ENCODE measurements at regions not wholly inside any gene's neighbourhood (a gene's known extent, or its start where the extent isn't known, plus 50 kb on each side); places are given as distances from the start of the nearest gene placed in this dataset.

DNA sequence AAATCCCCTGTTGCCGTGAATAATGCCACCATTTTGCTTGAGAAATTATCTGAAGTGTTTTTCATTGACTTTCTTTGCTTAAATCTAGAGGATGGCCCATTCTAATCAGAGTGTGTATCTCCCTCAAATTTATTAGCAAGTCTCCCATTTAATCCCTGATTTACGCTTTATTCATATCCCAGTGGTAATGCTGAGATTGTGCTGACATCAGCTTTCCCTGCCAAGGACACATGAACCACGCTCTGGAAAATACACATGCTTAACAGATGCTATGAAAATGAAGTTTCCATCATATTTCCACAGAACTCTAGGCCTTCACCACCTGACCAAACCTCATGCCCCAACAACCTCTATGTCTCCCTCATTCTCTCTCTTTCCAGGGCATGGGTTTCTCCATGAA, 545.4 kb downstream of the TUSC7 start (continued):
- TF ChIP-seq, protein P1, sequence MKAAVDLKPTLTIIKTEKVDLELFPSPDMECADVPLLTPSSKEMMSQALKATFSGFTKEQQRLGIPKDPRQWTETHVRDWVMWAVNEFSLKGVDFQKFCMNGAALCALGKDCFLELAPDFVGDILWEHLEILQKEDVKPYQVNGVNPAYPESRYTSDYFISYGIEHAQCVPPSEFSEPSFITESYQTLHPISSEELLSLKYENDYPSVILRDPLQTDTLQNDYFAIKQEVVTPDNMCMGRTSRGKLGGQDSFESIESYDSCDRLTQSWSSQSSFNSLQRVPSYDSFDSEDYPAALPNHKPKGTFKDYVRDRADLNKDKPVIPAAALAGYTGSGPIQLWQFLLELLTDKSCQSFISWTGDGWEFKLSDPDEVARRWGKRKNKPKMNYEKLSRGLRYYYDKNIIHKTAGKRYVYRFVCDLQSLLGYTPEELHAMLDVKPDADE (IDR thresholded peaks at IDR 0.05): no peak
- TF ChIP-seq POLR2AphosphoS5 (IDR thresholded peaks at IDR 0.05; ENCODE audit: low read depth) (no peak), EZH2phosphoT487 (IDR thresholded peaks at IDR 0.05; ENCODE audit: unreplicated experiment) (no peak), ZNF331 (CRISPR knock-in tag; IDR thresholded peaks at IDR 0.05; ENCODE audit: low read depth) (no peak), JUNB (IDR thresholded peaks at IDR 0.05; ENCODE audit: unreplicated experiment) (no peak)

DNA sequence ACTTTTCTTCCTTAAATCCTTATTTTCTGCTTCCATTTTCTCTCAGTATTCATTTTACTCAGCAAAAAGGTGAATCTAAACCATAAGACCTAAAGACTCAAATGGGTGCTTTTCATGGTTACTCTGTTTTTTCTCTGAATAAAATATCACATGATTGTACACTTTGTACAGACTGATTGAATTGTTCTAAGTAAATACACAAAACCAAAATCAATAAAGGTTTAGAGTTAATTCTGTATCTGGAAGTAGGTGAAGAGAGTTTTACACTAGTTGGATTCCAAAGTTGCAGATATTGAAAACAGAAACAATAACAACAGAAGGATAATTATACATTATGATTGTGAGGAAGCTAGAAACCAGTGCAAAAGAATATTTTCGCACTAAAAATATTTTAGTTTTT, 546.2 kb downstream of the TUSC7 start:
- ATAC-seq: no peak
- no peak overlapping the region for H3K27ac ChIP-seq (ENCODE audit: low read depth)

GRCh38 chr3:117261983-117262421, 552.4 kb downstream of the TUSC7 start:
- no peak overlapping the region for H3K4me3 Mint-ChIP-seq
- H3K36me3 ChIP-seq (ENCODE audit: insufficient read depth): no peaks in the 10 kb centered on the region
- H3K9me3 Mint-ChIP-seq: no peaks in the 10 kb centered on the region
- no peaks in the 10 kb centered on the region for H4K20me1 ChIP-seq (replicated peaks; ENCODE audit: insufficient read depth)
- H3K9me2 ChIP-seq (ENCODE audit: insufficient read depth): no peaks in the 10 kb centered on the region
- H3K27ac ChIP-seq (ENCODE audit: low read depth): no peak overlapping the region
- H3K4me1 ChIP-seq (ENCODE audit: insufficient read depth): no peaks in the 10 kb centered on the region
- no peak for DNase-seq (ENCODE audit: low spot score)
- H3K79me2 ChIP-seq (replicated peaks; ENCODE audit: insufficient read depth): no peaks in the 10 kb centered on the region
- H2AFZ ChIP-seq: no peak overlapping the region
- no peaks in the 10 kb centered on the region for H3K27me3 ChIP-seq (ENCODE audit: insufficient read depth)
- no peaks in the 10 kb centered on the region for H3F3A ChIP-seq (replicated peaks; ENCODE audit: low read depth)
- H3K27me3 Mint-ChIP-seq (ENCODE audit: insufficient read depth, low read depth, poor library complexity): peaks cover 2% of the 10 kb centered on the region
- no peaks in the 10 kb centered on the region for H3K36me3 Mint-ChIP-seq (ENCODE audit: low read depth)
- H3K27ac Mint-ChIP-seq: no peak overlapping the region
- no peak overlapping the region for H3K4me3 ChIP-seq
- peaks cover 5% of the 10 kb centered on the region; the same call in 2 of the 3 replicates for H3K4me1 Mint-ChIP-seq
- no peak overlapping the region for H3K4me2 ChIP-seq
- no peak for ATAC-seq
- TF ChIP-seq, protein P2, sequence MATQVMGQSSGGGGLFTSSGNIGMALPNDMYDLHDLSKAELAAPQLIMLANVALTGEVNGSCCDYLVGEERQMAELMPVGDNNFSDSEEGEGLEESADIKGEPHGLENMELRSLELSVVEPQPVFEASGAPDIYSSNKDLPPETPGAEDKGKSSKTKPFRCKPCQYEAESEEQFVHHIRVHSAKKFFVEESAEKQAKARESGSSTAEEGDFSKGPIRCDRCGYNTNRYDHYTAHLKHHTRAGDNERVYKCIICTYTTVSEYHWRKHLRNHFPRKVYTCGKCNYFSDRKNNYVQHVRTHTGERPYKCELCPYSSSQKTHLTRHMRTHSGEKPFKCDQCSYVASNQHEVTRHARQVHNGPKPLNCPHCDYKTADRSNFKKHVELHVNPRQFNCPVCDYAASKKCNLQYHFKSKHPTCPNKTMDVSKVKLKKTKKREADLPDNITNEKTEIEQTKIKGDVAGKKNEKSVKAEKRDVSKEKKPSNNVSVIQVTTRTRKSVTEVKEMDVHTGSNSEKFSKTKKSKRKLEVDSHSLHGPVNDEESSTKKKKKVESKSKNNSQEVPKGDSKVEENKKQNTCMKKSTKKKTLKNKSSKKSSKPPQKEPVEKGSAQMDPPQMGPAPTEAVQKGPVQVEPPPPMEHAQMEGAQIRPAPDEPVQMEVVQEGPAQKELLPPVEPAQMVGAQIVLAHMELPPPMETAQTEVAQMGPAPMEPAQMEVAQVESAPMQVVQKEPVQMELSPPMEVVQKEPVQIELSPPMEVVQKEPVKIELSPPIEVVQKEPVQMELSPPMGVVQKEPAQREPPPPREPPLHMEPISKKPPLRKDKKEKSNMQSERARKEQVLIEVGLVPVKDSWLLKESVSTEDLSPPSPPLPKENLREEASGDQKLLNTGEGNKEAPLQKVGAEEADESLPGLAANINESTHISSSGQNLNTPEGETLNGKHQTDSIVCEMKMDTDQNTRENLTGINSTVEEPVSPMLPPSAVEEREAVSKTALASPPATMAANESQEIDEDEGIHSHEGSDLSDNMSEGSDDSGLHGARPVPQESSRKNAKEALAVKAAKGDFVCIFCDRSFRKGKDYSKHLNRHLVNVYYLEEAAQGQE (IDR thresholded peaks at IDR 0.05; ENCODE audit: unreplicated experiment): no peak
- no peak for TF ChIP-seq CREB1 (CRISPR knock-in tag; IDR thresholded peaks at IDR 0.05; ENCODE audit: low read depth)
- no peak for TF ChIP-seq STAT1 (IDR thresholded peaks at IDR 0.05; ENCODE audit: unreplicated experiment)
- no peak for TF ChIP-seq ZNF114 (CRISPR knock-in tag; IDR thresholded peaks at IDR 0.05)
- TF ChIP-seq ZNF462 (CRISPR knock-in tag; IDR thresholded peaks at IDR 0.05): no peak
- TF ChIP-seq JUNB (IDR thresholded peaks at IDR 0.05; ENCODE audit: unreplicated experiment): no peak

More for the DNA sequence above, 546.2 kb downstream of the TUSC7 start:
- Mint-ChIP-seq H3K27me3 (ENCODE audit: insufficient read depth, low read depth, poor library complexity) (peaks cover 2% of the 10 kb centered on the region), H3K27ac (no peak overlapping the region), H3K4me3 (no peak overlapping the region), H3K36me3 (ENCODE audit: low read depth) (no peaks in the 10 kb centered on the region), H3K4me1 (peaks cover 3% of the 10 kb centered on the region; the same call in 2 of the 3 replicates), H3K9me3 (no peaks in the 10 kb centered on the region)
- no peak overlapping the region for H3K4me3 ChIP-seq
- no peaks in the 10 kb centered on the region for H3K4me1 ChIP-seq (ENCODE audit: insufficient read depth)
- no peaks in the 10 kb centered on the region for H3F3A ChIP-seq (replicated peaks; ENCODE audit: low read depth)
- DNase-seq (ENCODE audit: low spot score): no peak
- H3K36me3 ChIP-seq (ENCODE audit: insufficient read depth): no peaks in the 10 kb centered on the region
- no peaks in the 10 kb centered on the region for H3K9me2 ChIP-seq (ENCODE audit: insufficient read depth)
- no peak overlapping the region for H3K4me2 ChIP-seq
- H4K20me1 ChIP-seq (replicated peaks; ENCODE audit: insufficient read depth): no peaks in the 10 kb centered on the region
- H3K79me2 ChIP-seq (replicated peaks; ENCODE audit: insufficient read depth): no peaks in the 10 kb centered on the region
- no peak overlapping the region for H2AFZ ChIP-seq
- TF ChIP-seq ZNF331 (CRISPR knock-in tag; IDR thresholded peaks at IDR 0.05; ENCODE audit: low read depth): no peak
- TF ChIP-seq NANOG (IDR thresholded peaks at IDR 0.05; ENCODE audit: borderline replicate concordance): no peak
- no peaks in the 10 kb centered on the region for H3K27me3 ChIP-seq (ENCODE audit: insufficient read depth)

All from GM23338 (cell line).